B cell (primary cell): ENCODE measurements at regions not wholly inside any gene's neighbourhood (a gene's known extent, or its start where the extent isn't known, plus 50 kb on each side); places are given as distances from the start of the nearest gene placed in this dataset.

Source experiments
- ATAC-seq: fragments of 200-7000 bp; cut with Tn5 transposase; one replicate; pipeline ENCODE4 v1.10.0; 2021; ENCODE audit warnings: low read depth, mild to moderate bottlenecking, moderate number of reproducible peaks, moderate library complexity
- CTCF ChIA-PET: fragments of 350-600 bp; sonication (Branson Sonifier 250); formaldehyde crosslinking; loops from one replicate; lab custom pipeline; 2021; ENCODE audit warnings: antibody characterized with exemption, inconsistent platforms; lab: Charles Lee
- POLR2A ChIA-PET: fragments of 350-600 bp; sonication (Branson Sonifier 250); formaldehyde crosslinking; loops from one replicate; lab custom pipeline; 2021; ENCODE audit warnings: antibody characterized with exemption; lab: Charles Lee
- DNase-seq: peaks from one replicate; pipeline ENCODE4 v3.0.0; 2013
- H2AFZ ChIP-seq: 2 replicates; pipeline ENCODE4 v1.6.1; 2012; ENCODE audit warnings: mild to moderate bottlenecking, low read depth, low read length; ENCODE audit not compliant: insufficient read depth, poor library complexity, severe bottlenecking
- H3K27ac ChIP-seq, 2 donors: 1 replicate in 1 of 2; 2 replicates in 1 of 2; pipeline ENCODE4 v1.5.1; 2012 to 2013; ENCODE audit warnings: low read length in 2 of 2, mild to moderate bottlenecking in 2 of 2, moderate library complexity in 1 of 2
- H3K27me3 ChIP-seq, 4 experiments: fragments of 200-600 bp in 1 of 4; sonication (generic) in 1 of 4; replicated peaks in 1 of 4; 1 replicate in 2 of 4; 2 replicates in 2 of 4; pipeline versions ENCODE4 v1.6.1 to v1.7.0; 2013 to 2016; ENCODE audit warnings: low read length in 3 of 4, mild to moderate bottlenecking in 2 of 4, mixed read lengths in 1 of 4, moderate library complexity in 1 of 4; ENCODE audit not compliant: insufficient read depth in 4 of 4, control insufficient read depth in 3 of 4; ENCODE audit errors: control extremely low read depth in 1 of 4
- H3K36me3 ChIP-seq, 2 experiments: replicated peaks in 1 of 2; 1 replicate in 1 of 2; 2 replicates in 1 of 2; pipeline versions ENCODE4 v1.6.1 to v1.7.1; 2013; ENCODE audit warnings: low read length in 1 of 2; ENCODE audit not compliant: insufficient read depth in 2 of 2, control insufficient read depth in 1 of 2; ENCODE audit errors: control extremely low read depth in 1 of 2, extremely low read depth in 1 of 2
- H3K4me1 ChIP-seq, 2 donors: fragments of 200-600 bp in 1 of 2; sonication (generic) in 1 of 2; 1 replicate in 1 of 2; 2 replicates in 1 of 2; pipeline versions ENCODE4 v1.5.1 to v1.6.1; 2013 to 2017; ENCODE audit warnings: low read length in 2 of 2; ENCODE audit not compliant: control insufficient read depth in 2 of 2, insufficient read depth in 2 of 2
- H3K4me2 ChIP-seq: replicated peaks from 2 replicates; pipeline ENCODE3; 2012; ENCODE audit warnings: mild to moderate bottlenecking, low read depth, low read length; ENCODE audit not compliant: poor library complexity, severe bottlenecking
- H3K4me3 ChIP-seq, 5 experiments: fragments of 200-600 bp in 1 of 5; sonication (generic) in 1 of 5; 1 replicate in 3 of 5; 2 replicates in 2 of 5; pipeline versions ENCODE4 v1.5.1 to v1.7.0; 2011 to 2016; ENCODE audit warnings: low read length in 4 of 5, mild to moderate bottlenecking in 4 of 5, low read depth in 2 of 5, control low read depth in 1 of 5, moderate library complexity in 1 of 5; ENCODE audit not compliant: insufficient read depth in 1 of 5; ENCODE audit errors: control extremely low read depth in 1 of 5, extremely low read depth in 1 of 5
- H3K79me2 ChIP-seq: fragments of 200-600 bp; sonication (generic); one replicate; pipeline ENCODE4 v1.6.0; 2016; ENCODE audit warnings: low read length; ENCODE audit not compliant: control insufficient read depth, insufficient read depth
- H3K9ac ChIP-seq: fragments of 200-600 bp; sonication (generic); 2 replicates; pipeline ENCODE4 v1.6.1; 2017; ENCODE audit warnings: mild to moderate bottlenecking, low read length, moderate library complexity
- H3K9me3 ChIP-seq, 3 donors: one replicate each; pipeline versions ENCODE4 v1.6.1 to v1.7.1; 2013; ENCODE audit warnings: low read length in 2 of 3; ENCODE audit not compliant: control insufficient read depth in 2 of 3, insufficient read depth in 1 of 3; ENCODE audit errors: control extremely low read depth in 1 of 3
- H4K20me1 ChIP-seq: 2 replicates; pipeline ENCODE4 v1.6.0; 2012; ENCODE audit warnings: mild to moderate bottlenecking, low read length; ENCODE audit not compliant: insufficient read depth, control insufficient read depth, poor library complexity, severe bottlenecking
- H3K27ac Mint-ChIP-seq: one replicate; pipeline ENCODE4 v1.8.0; 2021; ENCODE audit warnings: mixed read lengths
- H3K27me3 Mint-ChIP-seq: one replicate; pipeline ENCODE4 v1.8.0; 2021; ENCODE audit warnings: mixed read lengths
- H3K4me1 Mint-ChIP-seq: one replicate; pipeline ENCODE4 v1.8.0; 2021; ENCODE audit warnings: mixed read lengths
- H3K4me3 Mint-ChIP-seq: one replicate; pipeline ENCODE4 v1.8.0; 2021; ENCODE audit warnings: mixed read lengths
- H3K9me3 Mint-ChIP-seq: one replicate; pipeline ENCODE4 v1.8.0; 2022; ENCODE audit warnings: mixed read lengths; ENCODE audit not compliant: insufficient read depth
- CTCF ChIP-seq: fragments of 200-600 bp; IDR thresholded peaks from one replicate; pipeline ENCODE4 v1.8.0; 2022; ENCODE audit warnings: antibody characterized with exemption, mild to moderate bottlenecking
- EZH2 ChIP-seq: IDR thresholded peaks from 2 replicates; pipeline ENCODE4 v1.6.1; 2012; ENCODE audit warnings: borderline replicate concordance, low read depth, mild to moderate bottlenecking, moderate library complexity, low read length; ENCODE audit not compliant: insufficient read depth, poor library complexity, severe bottlenecking
- WGBS: methylation state at CpG from one replicate; pipeline ENCODE4 v1.1.5; 2013; ENCODE audit warnings: missing lambda C conversion rate; ENCODE audit not compliant: insufficient coverage; 5-methylcytosine and 5-hydroxymethylcytosine counted together
- intact Hi-C: fragments of 100-400 bp; cut with micrococcal nuclease; formaldehyde crosslinking; loops from one replicate; pipeline ENCODE4 v1.10.0; 2022

- no peak overlapping the region for H2AFZ ChIP-seq
- Mint-ChIP-seq H3K27ac (no peak overlapping the region), H3K4me3 (no peak overlapping the region), H3K27me3 (no peaks in the 10 kb centered on the region), H3K9me3 (peaks cover under 1% of the 10 kb centered on the region), H3K4me1 (peaks cover 4% of the 10 kb centered on the region)
- ATAC-seq (no peak), DNase-seq (no peak)
- H3K4me2 ChIP-seq = no peak overlapping the region
- POLR2A ChIA-PET = no interaction called here
- H3K4me3 ChIP-seq = no peak overlapping the region
- H3K9me3 ChIP-seq = peaks cover 0 to 8% (median 0%) of the 10 kb centered on the region in 3 donors
- H4K20me1 ChIP-seq = no peaks in the 10 kb centered on the region
- H3K27ac ChIP-seq = no peak overlapping the region
- H3K4me1 ChIP-seq = no peaks in the 10 kb centered on the region
- no peaks in the 10 kb centered on the region for H3K79me2 ChIP-seq
- no peaks in the 10 kb centered on the region for H3K27me3 ChIP-seq
- no peak overlapping the region for H3K9ac ChIP-seq
- TF ChIP-seq EZH2 (no peak), CTCF (no peak)
- WGBS = 67% methylated on average over 3 of the region's 10 CpGs
- CTCF ChIA-PET = no interaction called here
- intact Hi-C loops = no loop called here
- H3K36me3 ChIP-seq = no peaks in the 10 kb centered on the region
These were observed 601.2 kb upstream of the ZNF804A start for GRCh38 chr2:183996825-183997793.
